ENCODE measurements at regions not wholly inside any gene's neighbourhood (a gene's known extent, or its start where the extent isn't known, plus 50 kb on each side); places are given as distances from the start of the nearest gene placed in this dataset.
"Not testable (repeated sequence)": the region's sequence is repeated elsewhere in the genome, so short reads cannot be mapped to it uniquely, and the experiment has no call there.

- no peak for DNase-seq
Observed at GRCh38 chr1:37325509-37326437, 148.6 kb upstream of the ZC3H12A start.

GRCh38 chr1:37332126-37332525 lies 142.3 kb upstream of the ZC3H12A start:
- no peak for DNase-seq

- peak; percentile 76 for DNase-seq
Observed at GRCh38 chr1:37338658-37339057, 135.7 kb upstream of the ZC3H12A start.

- no peak for DNase-seq
Observed at GRCh38 chr1:37342736-37343135, 131.6 kb upstream of the ZC3H12A start.

GRCh38 chr1:37347104-37347649 lies 127.2 kb upstream of the ZC3H12A start:
- no peak for DNase-seq

- DNase-seq: no peak
Observed at GRCh38 chr1:37353871-37354270, 120.5 kb upstream of the ZC3H12A start.

GRCh38 chr1:37354876-37355650 lies 119.3 kb upstream of the ZC3H12A start:
- no peak for DNase-seq

GRCh38 chr1:37358992-37359391 lies 115.4 kb upstream of the ZC3H12A start:
- no peak for DNase-seq

- no peak for DNase-seq
Observed at GRCh38 chr1:37360011-37360410, 114.4 kb upstream of the ZC3H12A start.

GRCh38 chr1:37362594-37363385 lies 111.6 kb upstream of the ZC3H12A start:
- DNase-seq: no peak

- DNase-seq: no peak
Observed at GRCh38 chr1:37363535-37363934, 110.8 kb upstream of the ZC3H12A start.

GRCh38 chr1:37368665-37369315 lies 105.6 kb upstream of the ZC3H12A start:
- DNase-seq: peak; percentile 84

GRCh38 chr1:37372302-37372701 lies 102.1 kb upstream of the ZC3H12A start:
- DNase-seq: no peak

GRCh38 chr1:37372711-37373110 lies 101.7 kb upstream of the ZC3H12A start:
- DNase-seq: no peak

- no peak for DNase-seq
Observed at GRCh38 chr1:37373413-37373812, 101.0 kb upstream of the ZC3H12A start.

- not testable (repeated sequence) for DNase-seq
Observed at GRCh38 chr1:37380546-37380945, 93.8 kb upstream of the ZC3H12A start.

- no peak for DNase-seq
Observed at GRCh38 chr1:37387854-37388253, 86.5 kb upstream of the ZC3H12A start.

GRCh38 chr1:37389327-37389726 lies 85.1 kb upstream of the ZC3H12A start:
- no peak for DNase-seq

GRCh38 chr1:37391211-37392011 lies 83.0 kb upstream of the ZC3H12A start:
- DNase-seq: peak; percentile 47

GRCh38 chr1:37392051-37392450 lies 82.3 kb upstream of the ZC3H12A start:
- no peak for DNase-seq

Measured in NCI-H446 treated with DMSO at 0.1 percent for 48 hours (cell line).